Left ventricle myocardium inferior (tissue), 1 donor: ENCODE measurements at regions not wholly inside any gene's neighbourhood (a gene's known extent, or its start where the extent isn't known, plus 50 kb on each side); places are given as distances from the start of the nearest gene placed in this dataset.

Experiments used
- DNase-seq: peaks from one replicate; pipeline ENCODE4 v3.0.0-alpha.2; 2020
- H3K27ac ChIP-seq: fragments of 200-600 bp; replicated peaks from 2 replicates; pipeline ENCODE4 v1.8.0; 2021
- H3K27me3 ChIP-seq: fragments of 200-600 bp; 2 replicates; pipeline ENCODE4 v1.8.0; 2021; ENCODE audit warnings: low read depth
- H3K36me3 ChIP-seq: fragments of 200-600 bp; 2 replicates; pipeline ENCODE4 v1.8.0; 2021
- H3K4me1 ChIP-seq: fragments of 200-600 bp; 2 replicates; pipeline ENCODE4 v1.8.0; 2021
- H3K4me3 ChIP-seq: fragments of 200-600 bp; 2 replicates; pipeline ENCODE4 v1.8.0; 2021; ENCODE audit warnings: mild to moderate bottlenecking, moderate library complexity
- H3K9me3 ChIP-seq: fragments of 200-600 bp; replicated peaks from 2 replicates; pipeline ENCODE4 v1.8.0; 2021
- CTCF ChIP-seq: fragments of 200-600 bp; IDR thresholded peaks from 2 replicates; pipeline ENCODE4 v1.8.0; 2021; ENCODE audit warnings: antibody characterized with exemption, mild to moderate bottlenecking, borderline replicate concordance
- intact Hi-C: fragments of 100-400 bp; cut with micrococcal nuclease; formaldehyde crosslinking; loops from one replicate; pipeline ENCODE4 v1.11.0; 2022
- donor health status: DM: no; HTN: yes; CAD: no; lungs with severe emphysema.

GRCh38 chr14:60356906-60357550, 108.0 kb downstream of the PPM1A start:
- Histone ChIP-seq H3K27me3 (peaks cover 1% of the 10 kb centered on the region), H3K36me3 (no peaks in the 10 kb centered on the region), H3K9me3 (no peaks in the 10 kb centered on the region), H3K4me1 (no peaks in the 10 kb centered on the region), H3K27ac (no peak overlapping the region), H3K4me3 (no peak overlapping the region)
- no peak for TF ChIP-seq CTCF
- intact Hi-C loops = no loop called here
- DNase-seq = no peak

- H3K36me3 ChIP-seq = no peaks in the 10 kb centered on the region
- H3K27ac ChIP-seq = no peak overlapping the region
- intact Hi-C loops = no loop called here
- no peak overlapping the region for H3K4me3 ChIP-seq
- no peaks in the 10 kb centered on the region for H3K4me1 ChIP-seq
- no peaks in the 10 kb centered on the region for H3K9me3 ChIP-seq
- H3K27me3 ChIP-seq = peaks cover 7% of the 10 kb centered on the region
- TF ChIP-seq CTCF = no peak
- DNase-seq = no peak
These were observed 108.6 kb downstream of the PPM1A start for GRCh38 chr14:60357551-60358149.

- DNase-seq = no peak
- Histone ChIP-seq H3K36me3 (no peaks in the 10 kb centered on the region), H3K9me3 (no peaks in the 10 kb centered on the region), H3K4me3 (no peak overlapping the region), H3K27ac (no peak overlapping the region), H3K27me3 (peaks cover 29% of the 10 kb centered on the region), H3K4me1 (no peaks in the 10 kb centered on the region)
- no peak for TF ChIP-seq CTCF
- intact Hi-C loops = no loop called here
These were observed 114.3 kb downstream of the PPM1A start for GRCh38 chr14:60363275-60363674.

GRCh38 chr14:60363687-60364086, 114.7 kb downstream of the PPM1A start:
- DNase-seq = no peak
- intact Hi-C loops = no loop called here
- no peaks in the 10 kb centered on the region for H3K4me1 ChIP-seq

GRCh38 chr14:60381909-60382308, 104.0 kb downstream of the C14orf39 start:
- Histone ChIP-seq H3K4me3 (no peak overlapping the region), H3K4me1 (no peaks in the 10 kb centered on the region), H3K36me3 (no peaks in the 10 kb centered on the region), H3K27me3 (peaks cover 10% of the 10 kb centered on the region), H3K9me3 (no peaks in the 10 kb centered on the region), H3K27ac (no peak overlapping the region)
- TF ChIP-seq CTCF = no peak
- no peak for DNase-seq
- intact Hi-C loops = no loop called here

More at GRCh38 chr14:60363687-60364086, 114.7 kb downstream of the PPM1A start:
- Histone ChIP-seq H3K4me3 (no peak overlapping the region), H3K9me3 (no peaks in the 10 kb centered on the region), H3K27me3 (peaks cover 29% of the 10 kb centered on the region), H3K36me3 (no peaks in the 10 kb centered on the region), H3K27ac (no peak overlapping the region)
- TF ChIP-seq CTCF = no peak
